Mucosa of descending colon (tissue), 3 donors: ENCODE measurements at regions not wholly inside any gene's neighbourhood (a gene's known extent, or its start where the extent isn't known, plus 50 kb on each side); places are given as distances from the start of the nearest gene placed in this dataset.
"Not testable (repeated sequence)": the region's sequence is repeated elsewhere in the genome, so short reads cannot be mapped to it uniquely, and the experiment has no call there.

Experiments used
- ATAC-seq: fragments of 200-7000 bp; cut with Tn5 transposase; one replicate; pipeline ENCODE4 v1.9.1; 2020; ENCODE audit warnings: mild to moderate bottlenecking, moderate library complexity
- DNase-seq, 3 donors: peaks; one replicate each; pipeline ENCODE4 v3.0.0-alpha.2; 2020
- H3K36me3 ChIP-seq: fragments of 200-600 bp; one replicate; pipeline ENCODE4 v1.8.0; 2021; ENCODE audit warnings: low read depth, mild to moderate bottlenecking
- H3K4me1 ChIP-seq: fragments of 200-600 bp; one replicate; pipeline ENCODE4 v1.8.0; 2021; ENCODE audit warnings: low read depth, mild to moderate bottlenecking
- H3K4me3 ChIP-seq: fragments of 200-600 bp; one replicate; pipeline ENCODE4 v1.8.0; 2021; ENCODE audit warnings: mild to moderate bottlenecking
- H3K9me3 ChIP-seq: fragments of 200-600 bp; one replicate; pipeline ENCODE4 v1.8.0; 2021; ENCODE audit warnings: mild to moderate bottlenecking
- intact Hi-C, 2 donors: fragments of 100-400 bp; cut with DNase I in 1 of 2; cut with micrococcal nuclease in 1 of 2; formaldehyde crosslinking; loops; one replicate each; pipeline versions ENCODE4 v1.11.0 to v1.11.1; 2022; cut with DNase I, micrococcal nuclease
- TF ChIP-seq, protein P1 (sequence below): fragments of 200-600 bp; IDR thresholded peaks from one replicate; pipeline ENCODE4 v1.8.0; 2022; ENCODE audit warnings: antibody characterized with exemption, mild to moderate bottlenecking
- donor health status: DM: no; HTN: no; CAD: no; lungs with moderate emphysema.
- donor health status: DM: no; HTN: no; CAD: no.
- donor health status: DM: no; HTN: yes; CAD: no.

DNA sequence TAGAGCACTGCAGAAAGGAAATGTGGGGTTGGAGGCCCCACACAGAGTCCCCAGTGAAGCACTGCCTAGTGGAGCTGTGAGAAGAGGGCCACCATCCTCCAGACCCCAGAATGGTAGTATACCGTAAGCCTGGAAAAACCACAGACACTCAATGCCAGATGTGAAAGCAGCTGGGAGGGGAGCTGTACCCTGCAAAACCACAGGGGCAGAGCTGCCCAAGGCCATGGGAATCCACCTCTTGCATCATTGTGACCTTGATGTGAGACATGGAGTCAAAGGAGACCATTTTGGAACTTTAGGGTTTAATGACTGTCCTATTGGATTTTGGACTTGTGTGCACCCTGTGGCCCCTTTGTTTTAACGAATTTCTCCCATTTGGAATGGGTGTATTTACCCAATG lies 75.3 kb upstream of the SERPINE2 start:
- intact Hi-C loops: no loop called here
- no peak for DNase-seq
- TF ChIP-seq, protein P1, sequence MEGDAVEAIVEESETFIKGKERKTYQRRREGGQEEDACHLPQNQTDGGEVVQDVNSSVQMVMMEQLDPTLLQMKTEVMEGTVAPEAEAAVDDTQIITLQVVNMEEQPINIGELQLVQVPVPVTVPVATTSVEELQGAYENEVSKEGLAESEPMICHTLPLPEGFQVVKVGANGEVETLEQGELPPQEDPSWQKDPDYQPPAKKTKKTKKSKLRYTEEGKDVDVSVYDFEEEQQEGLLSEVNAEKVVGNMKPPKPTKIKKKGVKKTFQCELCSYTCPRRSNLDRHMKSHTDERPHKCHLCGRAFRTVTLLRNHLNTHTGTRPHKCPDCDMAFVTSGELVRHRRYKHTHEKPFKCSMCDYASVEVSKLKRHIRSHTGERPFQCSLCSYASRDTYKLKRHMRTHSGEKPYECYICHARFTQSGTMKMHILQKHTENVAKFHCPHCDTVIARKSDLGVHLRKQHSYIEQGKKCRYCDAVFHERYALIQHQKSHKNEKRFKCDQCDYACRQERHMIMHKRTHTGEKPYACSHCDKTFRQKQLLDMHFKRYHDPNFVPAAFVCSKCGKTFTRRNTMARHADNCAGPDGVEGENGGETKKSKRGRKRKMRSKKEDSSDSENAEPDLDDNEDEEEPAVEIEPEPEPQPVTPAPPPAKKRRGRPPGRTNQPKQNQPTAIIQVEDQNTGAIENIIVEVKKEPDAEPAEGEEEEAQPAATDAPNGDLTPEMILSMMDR: no peak

DNA sequence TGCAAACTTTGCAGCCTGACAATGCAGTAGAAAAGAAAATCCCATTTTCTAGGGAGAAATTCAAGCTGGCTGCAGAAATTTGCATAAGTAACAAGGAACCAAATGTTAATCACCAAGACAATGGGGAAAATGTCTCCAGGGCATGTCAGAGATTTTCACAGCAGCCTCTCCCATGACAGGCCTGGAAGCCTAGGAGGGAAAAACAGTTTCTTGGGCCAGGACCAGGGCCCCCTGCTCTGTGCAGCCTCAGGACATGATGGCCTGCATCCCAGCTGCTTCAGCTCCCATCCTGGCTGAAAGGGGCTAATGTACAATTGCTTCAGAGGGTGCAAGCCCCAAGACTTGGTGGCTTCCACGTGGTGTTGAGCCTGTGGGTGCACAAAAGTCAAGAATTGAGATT lies 74.8 kb upstream of the SERPINE2 start:
- DNase-seq, ATAC-seq, intact Hi-C loops, H3K9me3 ChIP-seq, H3K4me3 ChIP-seq, H3K4me1 ChIP-seq, H3K36me3 ChIP-seq: not testable (repeated sequence)

More for the DNA sequence above, 75.3 kb upstream of the SERPINE2 start:
- Histone ChIP-seq H3K36me3 (no peaks in the 10 kb centered on the region), H3K4me1 (no peaks in the 10 kb centered on the region), H3K4me3 (no peak overlapping the region), H3K9me3 (peaks cover 2% of the 10 kb centered on the region)
- no peak for ATAC-seq

DNA sequence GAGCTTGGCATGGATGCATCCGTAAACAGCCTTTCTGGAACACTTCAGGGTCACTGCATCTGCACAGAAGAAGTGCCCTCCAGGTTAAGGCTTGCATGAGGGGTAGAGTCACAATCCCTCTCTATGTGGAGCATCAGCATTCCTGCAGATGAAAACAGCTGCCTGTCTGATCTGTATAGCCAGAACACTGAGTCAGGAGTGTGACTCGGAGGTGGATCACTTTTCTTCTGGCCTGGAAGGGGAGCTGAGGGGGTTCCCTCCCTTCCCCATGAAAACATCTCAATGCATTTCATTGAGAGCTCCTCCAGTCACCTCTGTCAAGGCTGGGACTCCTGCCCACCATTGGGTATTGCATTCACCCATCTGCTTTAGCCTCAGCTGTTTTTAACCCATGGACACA lies 72.5 kb upstream of the SERPINE2 start:
- H3K4me1 ChIP-seq: no peaks in the 10 kb centered on the region
- no peak overlapping the region for H3K4me3 ChIP-seq
- peaks cover 2% of the 10 kb centered on the region for H3K9me3 ChIP-seq
- DNase-seq (no peak), ATAC-seq (no peak)
- intact Hi-C loops: no loop called here
- no peaks in the 10 kb centered on the region for H3K36me3 ChIP-seq
- TF ChIP-seq, protein P1: no peak

DNA sequence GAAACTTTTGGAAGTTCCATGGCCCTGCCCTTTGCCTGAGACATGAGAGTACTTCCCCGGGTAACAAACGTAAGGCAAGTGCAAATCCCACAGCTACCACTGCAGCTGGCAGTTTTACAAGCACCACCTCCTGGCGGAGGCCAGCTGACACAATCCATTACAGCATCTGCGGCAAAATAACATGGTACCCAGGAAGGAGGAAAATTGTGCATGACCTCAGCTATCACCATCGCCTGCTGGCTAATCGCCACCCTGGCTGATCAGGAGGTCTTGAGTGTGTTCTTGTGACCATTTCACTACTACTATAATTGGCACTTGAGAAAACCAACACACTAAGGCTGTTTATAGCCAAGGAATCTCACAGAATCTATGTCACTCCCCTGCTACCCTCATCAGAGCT lies 71.7 kb upstream of the SERPINE2 start:
- peaks cover 2% of the 10 kb centered on the region for H3K9me3 ChIP-seq
- ATAC-seq (no peak), DNase-seq (no peak)
- intact Hi-C loops: no loop called here
- H3K4me3 ChIP-seq: no peak overlapping the region
- TF ChIP-seq, protein P1: no peak
- H3K36me3 ChIP-seq: no peaks in the 10 kb centered on the region
- no peaks in the 10 kb centered on the region for H3K4me1 ChIP-seq

DNA sequence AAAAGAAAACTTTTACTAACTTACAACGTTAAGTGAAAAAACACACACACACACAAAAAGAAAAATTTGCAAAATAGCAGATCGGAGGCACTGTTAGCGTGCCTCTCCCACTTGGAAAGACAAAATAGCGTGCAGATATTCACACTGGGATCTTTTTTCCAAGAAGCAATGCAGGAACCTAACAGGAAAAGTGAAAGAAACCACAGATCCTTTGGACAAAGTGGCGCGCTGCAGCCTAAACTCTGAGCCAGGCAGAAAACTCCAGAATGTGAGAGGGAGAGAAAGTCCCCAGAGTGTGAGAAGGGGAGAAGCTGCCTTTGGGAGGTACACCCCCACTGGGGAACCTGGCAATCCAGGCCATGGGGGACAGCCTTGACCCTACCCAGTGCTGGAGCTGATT lies 70.7 kb upstream of the SERPINE2 start:
- peaks cover 2% of the 10 kb centered on the region for H3K9me3 ChIP-seq
- DNase-seq (no peak), ATAC-seq (no peak)
- no peak overlapping the region for H3K4me3 ChIP-seq
- no peaks in the 10 kb centered on the region for H3K36me3 ChIP-seq
- no peaks in the 10 kb centered on the region for H3K4me1 ChIP-seq
- intact Hi-C loops: no loop called here
- TF ChIP-seq, protein P1: no peak

DNA sequence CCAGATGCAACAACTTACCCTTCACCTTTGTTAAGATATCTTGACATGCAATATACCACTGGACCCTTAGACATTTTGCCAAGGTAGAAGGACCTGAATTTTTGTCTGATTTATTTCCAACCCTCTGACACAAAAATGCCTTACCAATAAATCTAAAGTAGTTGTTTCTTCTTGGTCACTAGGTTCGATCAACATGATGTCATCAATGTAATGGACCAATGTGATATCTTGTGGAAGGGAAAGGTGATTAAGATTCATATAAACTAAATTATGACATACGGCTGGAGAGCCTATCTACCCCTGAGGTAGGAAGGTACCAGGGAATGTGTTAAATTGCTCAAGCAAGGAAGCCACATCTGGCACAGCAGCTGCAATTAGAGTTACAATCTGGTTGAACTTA lies 67.7 kb upstream of the SERPINE2 start:
- TF ChIP-seq, protein P1: no peak
- Histone ChIP-seq H3K4me3 (no peak overlapping the region), H3K9me3 (no peaks in the 10 kb centered on the region), H3K4me1 (no peaks in the 10 kb centered on the region), H3K36me3 (no peaks in the 10 kb centered on the region)
- no peak for DNase-seq
- ATAC-seq: no peak
- intact Hi-C loops: no loop called here
